ENCODE measurements at regions not wholly inside any gene's neighbourhood (a gene's known extent, or its start where the extent isn't known, plus 50 kb on each side); places are given as distances from the start of the nearest gene placed in this dataset.
"Not testable (repeated sequence)": the region's sequence is repeated elsewhere in the genome, so short reads cannot be mapped to it uniquely, and the experiment has no call there.

DNA sequence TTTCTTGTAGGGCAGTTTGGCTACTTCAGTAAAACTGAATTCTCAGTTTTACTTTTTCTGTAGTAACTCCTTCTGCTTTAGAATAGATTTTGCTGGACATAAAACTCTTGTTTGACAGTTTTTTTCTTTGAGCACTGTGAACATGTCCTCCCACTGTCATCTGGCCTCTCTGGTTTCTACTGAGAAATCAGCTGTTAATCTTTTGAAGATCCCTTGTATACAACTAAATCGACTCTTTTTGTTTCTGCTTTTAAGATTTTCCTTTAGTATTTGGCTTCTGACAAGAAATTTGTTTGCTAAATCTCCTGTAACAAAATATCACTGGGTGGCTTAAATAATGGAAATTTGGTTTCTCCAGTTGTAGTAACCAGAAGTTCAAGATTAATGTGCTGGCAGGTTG, 570.9 kb upstream of the RAB6C start:
- DNase-seq: no peak
- WGBS, 3 donors: 89 to 96% (median 92%) methylated on average over 1 of the region's 1 CpG
- TF ChIP-seq, protein P1, sequence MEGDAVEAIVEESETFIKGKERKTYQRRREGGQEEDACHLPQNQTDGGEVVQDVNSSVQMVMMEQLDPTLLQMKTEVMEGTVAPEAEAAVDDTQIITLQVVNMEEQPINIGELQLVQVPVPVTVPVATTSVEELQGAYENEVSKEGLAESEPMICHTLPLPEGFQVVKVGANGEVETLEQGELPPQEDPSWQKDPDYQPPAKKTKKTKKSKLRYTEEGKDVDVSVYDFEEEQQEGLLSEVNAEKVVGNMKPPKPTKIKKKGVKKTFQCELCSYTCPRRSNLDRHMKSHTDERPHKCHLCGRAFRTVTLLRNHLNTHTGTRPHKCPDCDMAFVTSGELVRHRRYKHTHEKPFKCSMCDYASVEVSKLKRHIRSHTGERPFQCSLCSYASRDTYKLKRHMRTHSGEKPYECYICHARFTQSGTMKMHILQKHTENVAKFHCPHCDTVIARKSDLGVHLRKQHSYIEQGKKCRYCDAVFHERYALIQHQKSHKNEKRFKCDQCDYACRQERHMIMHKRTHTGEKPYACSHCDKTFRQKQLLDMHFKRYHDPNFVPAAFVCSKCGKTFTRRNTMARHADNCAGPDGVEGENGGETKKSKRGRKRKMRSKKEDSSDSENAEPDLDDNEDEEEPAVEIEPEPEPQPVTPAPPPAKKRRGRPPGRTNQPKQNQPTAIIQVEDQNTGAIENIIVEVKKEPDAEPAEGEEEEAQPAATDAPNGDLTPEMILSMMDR (IDR thresholded peaks at IDR 0.05): no peak
- TF ChIP-seq EP300 (IDR thresholded peaks at IDR 0.05) (no peak), POLR2A (IDR thresholded peaks at IDR 0.05) (no peak)
- Histone ChIP-seq H3K4me3 (no peak overlapping the region), H3K9me3 (no peaks in the 10 kb centered on the region), H3K27ac (no peak overlapping the region), H3K36me3 (no peaks in the 10 kb centered on the region), H3K27me3 (no peaks in the 10 kb centered on the region), H3K4me1 (ENCODE audit: insufficient read depth) (no peaks in the 10 kb centered on the region)
- intact Hi-C loops (cut with DNase I): no loop called here

GRCh38 chr2:129417041-129417440, 562.4 kb upstream of the RAB6C start:
- WGBS, 3 donors: 84 to 98% (median 95%) methylated on average over 9 to 17 of the region's 24 CpGs
- H3K4me3 ChIP-seq; intact Hi-C loops (cut with DNase I); H3K36me3 ChIP-seq; H3K27me3 ChIP-seq; H3K27ac ChIP-seq; DNase-seq; H3K4me1 ChIP-seq (ENCODE audit: insufficient read depth); H3K9me3 ChIP-seq: not testable (repeated sequence)

DNA sequence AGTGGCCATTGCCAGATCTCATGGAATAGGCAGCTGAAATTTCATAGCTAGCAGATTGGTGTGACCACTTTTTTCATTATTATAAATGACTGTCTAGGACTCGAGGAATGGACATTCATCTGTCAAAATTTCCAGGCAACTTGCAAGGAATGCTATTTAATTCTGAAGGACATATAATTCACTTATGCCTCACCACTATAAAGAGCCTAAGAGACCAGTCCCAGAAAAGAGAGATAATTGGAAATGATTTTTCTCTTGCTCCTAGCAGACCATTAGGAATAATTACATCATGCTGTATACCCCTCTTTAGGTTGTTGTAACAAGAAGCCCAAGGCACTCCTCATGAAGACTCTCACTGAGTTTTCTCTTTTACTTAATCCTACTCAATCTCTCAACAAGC, 557.4 kb upstream of the RAB6C start:
- WGBS, 3 donors: 33 to 53% (median 35%) methylated on average over 1 of the region's 1 CpG
- no peaks in the 10 kb centered on the region for H3K36me3 ChIP-seq
- H3K9me3 ChIP-seq: no peaks in the 10 kb centered on the region
- no peak overlapping the region for H3K27ac ChIP-seq
- H3K4me3 ChIP-seq: no peak overlapping the region
- no peaks in the 10 kb centered on the region for H3K4me1 ChIP-seq (ENCODE audit: insufficient read depth)
- no peaks in the 10 kb centered on the region for H3K27me3 ChIP-seq
- no peak for DNase-seq
- no peak for TF ChIP-seq POLR2A (IDR thresholded peaks at IDR 0.05)
- no peak for TF ChIP-seq EP300 (IDR thresholded peaks at IDR 0.05)
- TF ChIP-seq, protein P1 (IDR thresholded peaks at IDR 0.05): no peak
- intact Hi-C loops (cut with DNase I): no loop called here

GRCh38 chr2:129428086-129428660, 551.3 kb upstream of the RAB6C start:
- no peaks in the 10 kb centered on the region for H3K36me3 ChIP-seq
- H3K27me3 ChIP-seq: no peaks in the 10 kb centered on the region
- TF ChIP-seq EP300 (IDR thresholded peaks at IDR 0.05) (no peak), POLR2A (IDR thresholded peaks at IDR 0.05) (no peak)
- TF ChIP-seq, protein P1 (IDR thresholded peaks at IDR 0.05): no peak
- no peaks in the 10 kb centered on the region for H3K9me3 ChIP-seq
- 81 to 89% (median 84%) methylated on average over 10 of the region's 10 CpGs for WGBS, 3 donors
- H3K27ac ChIP-seq: no peak overlapping the region
- H3K4me3 ChIP-seq: no peak overlapping the region
- intact Hi-C loops (cut with DNase I): no loop called here
- H3K4me1 ChIP-seq (ENCODE audit: insufficient read depth): no peaks in the 10 kb centered on the region
- DNase-seq: no peak

DNA sequence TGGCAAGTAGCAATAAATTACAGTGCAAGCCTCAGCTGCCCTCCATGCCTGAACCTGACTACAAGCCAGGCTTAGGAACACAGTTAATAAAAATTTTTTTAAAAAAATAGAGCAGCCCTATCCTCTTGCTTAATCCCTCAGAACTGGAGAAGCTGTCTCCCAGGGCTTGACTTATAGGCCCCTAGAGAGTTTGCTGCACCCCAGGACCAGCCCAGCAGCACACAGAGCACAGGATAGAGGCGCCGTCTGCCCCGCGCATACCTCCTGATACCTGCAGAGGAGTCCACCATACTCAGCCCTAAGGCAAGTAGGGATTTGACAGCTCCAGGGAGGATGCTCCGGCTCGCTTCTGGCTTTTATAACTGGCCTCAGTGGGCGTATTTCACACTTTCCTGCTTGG, 548.6 kb upstream of the RAB6C start:
- intact Hi-C loops (cut with DNase I): no loop called here
- WGBS, 3 donors: 57 to 60% (median 59%) methylated on average over 7 of the region's 7 CpGs
- H3K27me3 ChIP-seq: no peaks in the 10 kb centered on the region
- H3K4me1 ChIP-seq (ENCODE audit: insufficient read depth): no peaks in the 10 kb centered on the region
- no peak for TF ChIP-seq EP300 (IDR thresholded peaks at IDR 0.05)
- no peak for TF ChIP-seq POLR2A (IDR thresholded peaks at IDR 0.05)
- TF ChIP-seq, protein P1 (IDR thresholded peaks at IDR 0.05): no peak
- H3K36me3 ChIP-seq: no peaks in the 10 kb centered on the region
- no peak overlapping the region for H3K4me3 ChIP-seq
- no peak overlapping the region for H3K27ac ChIP-seq
- no peaks in the 10 kb centered on the region for H3K9me3 ChIP-seq
- DNase-seq: no peak

All from ovary (tissue), 7 donors.